Adrenal gland (tissue), 5 donors: ENCODE measurements at regions not wholly inside any gene's neighbourhood (a gene's known extent, or its start where the extent isn't known, plus 50 kb on each side); places are given as distances from the start of the nearest gene placed in this dataset.

Experiments
- POLR2A ChIP-seq, 2 donors: fragments of 450-650 bp; IDR thresholded peaks; one replicate each; pipeline ENCODE4 v1.6.1; 2017; ENCODE audit warnings: antibody characterized with exemption in 2 of 2, mild to moderate bottlenecking in 2 of 2, moderate library complexity in 1 of 2
- TF ChIP-seq, protein P1 (sequence below), 6 experiments: fragments of 450-650 bp in 4 of 6; fragments of 200-600 bp in 2 of 6; sonication (generic) in 1 of 6; IDR thresholded peaks; 1 replicate in 5 of 6; 2 replicates in 1 of 6; pipeline versions ENCODE4 v1.5.1 to v1.8.0; 2016 to 2021; ENCODE audit warnings: antibody characterized with exemption in 6 of 6, mild to moderate bottlenecking in 2 of 6, moderate library complexity in 1 of 6
- donor health status: DM: no; HTN: no; CAD: no.

DNA sequence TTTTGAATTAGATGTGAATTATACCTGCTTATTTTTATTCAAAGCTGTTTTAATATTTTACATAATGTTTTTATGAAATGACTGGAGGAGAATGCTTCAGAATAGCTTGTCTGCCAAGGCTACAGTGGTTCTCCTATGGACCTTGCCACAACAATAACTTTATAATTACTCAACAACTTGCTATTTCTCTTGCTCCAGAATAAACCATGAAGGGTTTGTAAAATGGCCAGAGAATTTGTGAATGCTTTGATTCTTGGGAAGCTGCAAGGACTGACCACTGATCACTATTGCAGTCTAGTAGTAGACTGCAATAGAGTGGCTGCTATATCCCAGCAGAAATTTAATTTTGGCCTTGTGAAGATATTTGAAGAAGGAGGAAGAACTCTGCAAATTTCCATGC is 199.7 kb downstream of the FAT3 start:
- TF ChIP-seq, protein P1, sequence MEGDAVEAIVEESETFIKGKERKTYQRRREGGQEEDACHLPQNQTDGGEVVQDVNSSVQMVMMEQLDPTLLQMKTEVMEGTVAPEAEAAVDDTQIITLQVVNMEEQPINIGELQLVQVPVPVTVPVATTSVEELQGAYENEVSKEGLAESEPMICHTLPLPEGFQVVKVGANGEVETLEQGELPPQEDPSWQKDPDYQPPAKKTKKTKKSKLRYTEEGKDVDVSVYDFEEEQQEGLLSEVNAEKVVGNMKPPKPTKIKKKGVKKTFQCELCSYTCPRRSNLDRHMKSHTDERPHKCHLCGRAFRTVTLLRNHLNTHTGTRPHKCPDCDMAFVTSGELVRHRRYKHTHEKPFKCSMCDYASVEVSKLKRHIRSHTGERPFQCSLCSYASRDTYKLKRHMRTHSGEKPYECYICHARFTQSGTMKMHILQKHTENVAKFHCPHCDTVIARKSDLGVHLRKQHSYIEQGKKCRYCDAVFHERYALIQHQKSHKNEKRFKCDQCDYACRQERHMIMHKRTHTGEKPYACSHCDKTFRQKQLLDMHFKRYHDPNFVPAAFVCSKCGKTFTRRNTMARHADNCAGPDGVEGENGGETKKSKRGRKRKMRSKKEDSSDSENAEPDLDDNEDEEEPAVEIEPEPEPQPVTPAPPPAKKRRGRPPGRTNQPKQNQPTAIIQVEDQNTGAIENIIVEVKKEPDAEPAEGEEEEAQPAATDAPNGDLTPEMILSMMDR (IDR thresholded peaks at IDR 0.05) = no peak
- TF ChIP-seq POLR2A (IDR thresholded peaks at IDR 0.05) = no peak
